Activated B cell treated with CpG ODN at 0.5 μM for 24 hours (primary cell): ENCODE measurements at regions not wholly inside any gene's neighbourhood (a gene's known extent, or its start where the extent isn't known, plus 50 kb on each side); places are given as distances from the start of the nearest gene placed in this dataset.

Experiments
- ATAC-seq: fragments of 200-7000 bp; cut with Tn5 transposase; one replicate; pipeline ENCODE4 v1.10.0; 2021; ENCODE audit warnings: low read depth, mild to moderate bottlenecking, moderate library complexity
- CTCF ChIA-PET: fragments of 350-600 bp; sonication (Branson Sonifier 250); formaldehyde crosslinking; loops from one replicate; lab custom pipeline; 2021; ENCODE audit warnings: antibody characterized with exemption; lab: Charles Lee
- POLR2A ChIA-PET: fragments of 350-600 bp; sonication (Branson Sonifier 250); formaldehyde crosslinking; loops from one replicate; lab custom pipeline; 2021; ENCODE audit warnings: antibody characterized with exemption; lab: Charles Lee
- DNase-seq: peaks from one replicate; pipeline ENCODE4 v3.0.0; 2022
- H3K27ac Mint-ChIP-seq: one replicate; pipeline ENCODE4 v1.8.0; 2020; ENCODE audit warnings: mixed read lengths
- H3K27me3 Mint-ChIP-seq: one replicate; pipeline ENCODE4 v1.8.0; 2021; ENCODE audit warnings: mixed read lengths
- H3K36me3 Mint-ChIP-seq: one replicate; pipeline ENCODE4 v1.8.0; 2021; ENCODE audit warnings: low read depth, mixed read lengths
- H3K4me1 Mint-ChIP-seq: one replicate; pipeline ENCODE4 v1.8.0; 2021; ENCODE audit warnings: mixed read lengths
- H3K4me3 Mint-ChIP-seq: one replicate; pipeline ENCODE4 v1.8.0; 2020; ENCODE audit warnings: mild to moderate bottlenecking, mixed read lengths
- H3K9me3 Mint-ChIP-seq: one replicate; pipeline ENCODE4 v1.8.0; 2020; ENCODE audit warnings: mixed read lengths
- CTCF ChIP-seq: fragments of 200-600 bp; IDR thresholded peaks from one replicate; pipeline ENCODE4 v1.8.0; 2022; ENCODE audit warnings: antibody characterized with exemption, mild to moderate bottlenecking
- intact Hi-C: fragments of 100-400 bp; cut with micrococcal nuclease; formaldehyde crosslinking; loops from one replicate; pipeline ENCODE4 v1.15.1; 2024

- H3K27me3 Mint-ChIP-seq, result no peaks in the 10 kb centered on the region
- no peaks in the 10 kb centered on the region for H3K4me1 Mint-ChIP-seq
- no peak overlapping the region for H3K4me3 Mint-ChIP-seq
- no peak overlapping the region for H3K27ac Mint-ChIP-seq
- intact Hi-C loops, result no loop called here
- DNase-seq (no peak), ATAC-seq (no peak)
- CTCF ChIA-PET, result no interaction called here
- POLR2A ChIA-PET, result no interaction called here
- no peak for TF ChIP-seq CTCF
- H3K9me3 Mint-ChIP-seq, result peaks cover 4% of the 10 kb centered on the region
- H3K36me3 Mint-ChIP-seq, result no peaks in the 10 kb centered on the region
Measured at GRCh38 chr2:13596233-13596632, 879.5 kb downstream of the TRIB2 start.

DNA sequence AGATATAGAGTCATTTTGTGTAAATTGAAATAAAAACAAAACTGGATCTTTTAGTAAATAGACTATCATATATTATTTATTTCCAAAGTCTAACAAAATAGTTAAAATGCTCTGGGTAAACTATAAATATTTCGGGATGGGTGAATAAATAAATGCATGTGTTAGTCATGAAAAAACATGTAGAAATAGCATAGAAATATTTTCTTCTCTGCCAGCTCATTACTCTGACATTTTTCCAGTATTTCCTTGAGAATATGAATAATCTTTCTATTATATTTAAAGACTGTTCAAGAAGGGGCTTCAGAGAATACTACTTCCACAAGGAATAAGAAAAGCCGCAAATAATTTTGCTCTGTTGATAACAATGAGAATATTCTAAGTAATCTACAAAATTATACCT, 880.4 kb downstream of the TRIB2 start:
- no peak overlapping the region for H3K4me3 Mint-ChIP-seq
- intact Hi-C loops, result no loop called here
- DNase-seq (no peak), ATAC-seq (no peak)
- H3K4me1 Mint-ChIP-seq, result no peaks in the 10 kb centered on the region
- POLR2A ChIA-PET, result no interaction called here
- peaks cover 4% of the 10 kb centered on the region for H3K9me3 Mint-ChIP-seq
- no peak overlapping the region for H3K27ac Mint-ChIP-seq
- H3K27me3 Mint-ChIP-seq, result no peaks in the 10 kb centered on the region
- CTCF ChIA-PET, result no interaction called here
- TF ChIP-seq CTCF, result no peak
- no peaks in the 10 kb centered on the region for H3K36me3 Mint-ChIP-seq

GRCh38 chr2:13601506-13601905, 884.8 kb downstream of the TRIB2 start:
- no peak for TF ChIP-seq CTCF
- ChIA-PET CTCF (no interaction called here), POLR2A (no interaction called here)
- H3K36me3 Mint-ChIP-seq, result no peaks in the 10 kb centered on the region
- H3K27me3 Mint-ChIP-seq, result no peaks in the 10 kb centered on the region
- no peak overlapping the region for H3K27ac Mint-ChIP-seq
- intact Hi-C loops, result no loop called here
- peaks cover 4% of the 10 kb centered on the region for H3K9me3 Mint-ChIP-seq
- ATAC-seq (no peak), DNase-seq (no peak)
- no peak overlapping the region for H3K4me3 Mint-ChIP-seq
- no peaks in the 10 kb centered on the region for H3K4me1 Mint-ChIP-seq

DNA sequence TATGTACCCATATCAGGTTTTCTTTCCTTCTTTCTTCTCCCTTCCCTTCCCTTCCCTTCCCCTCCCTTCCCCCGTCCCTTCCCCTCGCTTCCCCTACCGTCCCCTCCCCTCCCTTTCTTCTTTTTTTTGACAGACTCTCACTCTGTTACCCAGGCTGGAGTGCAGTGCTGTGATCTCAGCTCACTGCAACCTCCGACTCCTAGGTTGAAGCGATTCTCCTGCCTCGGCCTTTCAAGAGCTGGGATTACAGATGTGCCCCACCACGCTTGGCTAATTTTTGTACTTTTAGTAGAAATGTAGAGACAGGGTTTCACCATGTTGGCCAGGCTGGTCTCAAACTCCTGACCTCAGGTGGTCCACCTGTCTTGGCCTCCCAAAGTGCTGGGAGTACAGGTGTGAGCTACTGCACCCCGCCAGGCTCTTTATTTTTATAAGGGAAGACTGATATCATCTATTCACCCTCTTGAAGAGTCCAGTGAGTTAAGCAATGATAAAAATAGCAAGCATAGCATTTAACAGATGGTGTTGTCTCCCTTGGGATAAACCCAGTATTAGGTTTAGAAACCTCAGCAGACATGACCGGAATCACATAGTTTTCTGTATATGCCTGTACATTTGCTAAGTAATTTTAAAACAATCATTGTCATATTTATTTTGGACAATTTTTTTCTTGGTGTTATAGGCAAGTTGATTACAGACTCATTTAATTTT, 888.4 kb downstream of the TRIB2 start:
- Mint-ChIP-seq H3K27ac (no peak overlapping the region), H3K27me3 (no peaks in the 10 kb centered on the region), H3K4me1 (no peaks in the 10 kb centered on the region), H3K36me3 (no peaks in the 10 kb centered on the region), H3K9me3 (peaks cover 2% of the 10 kb centered on the region), H3K4me3 (no peak overlapping the region)
- ATAC-seq (no peak), DNase-seq (no peak)
- intact Hi-C loops, result no loop called here
- ChIA-PET CTCF (no interaction called here), POLR2A (no interaction called here)
- no peak for TF ChIP-seq CTCF

DNA sequence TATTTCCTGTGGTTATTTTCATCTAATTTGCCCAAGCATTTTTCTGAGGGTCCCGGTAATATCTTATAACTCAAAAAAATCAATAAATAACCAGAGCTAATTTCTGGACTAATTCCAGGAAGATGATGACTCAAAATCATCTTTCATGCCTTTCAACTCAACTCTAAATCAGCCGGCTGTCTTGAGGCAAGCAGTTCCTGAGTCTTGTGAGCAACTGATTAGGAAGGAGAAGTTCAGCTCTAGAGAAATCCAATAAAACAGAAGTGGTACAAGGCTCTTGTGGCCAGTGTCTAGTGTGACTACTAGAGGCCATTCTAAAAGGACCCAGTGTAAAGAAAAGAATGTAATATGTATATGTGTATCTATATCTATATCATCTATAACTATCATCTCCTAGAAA, 890.4 kb downstream of the TRIB2 start:
- H3K4me3 Mint-ChIP-seq, result no peak overlapping the region
- peaks cover 2% of the 10 kb centered on the region for H3K9me3 Mint-ChIP-seq
- ATAC-seq, result no peak
- no peak overlapping the region for H3K27ac Mint-ChIP-seq
- H3K27me3 Mint-ChIP-seq, result no peaks in the 10 kb centered on the region
- intact Hi-C loops, result no loop called here
- H3K4me1 Mint-ChIP-seq, result no peaks in the 10 kb centered on the region
- no peaks in the 10 kb centered on the region for H3K36me3 Mint-ChIP-seq
- DNase-seq, result no peak
- ChIA-PET POLR2A (no interaction called here), CTCF (no interaction called here)
- no peak for TF ChIP-seq CTCF
